ENCODE measurements at regions not wholly inside any gene's neighbourhood (a gene's known extent, or its start where the extent isn't known, plus 50 kb on each side); places are given as distances from the start of the nearest gene placed in this dataset.

DNA sequence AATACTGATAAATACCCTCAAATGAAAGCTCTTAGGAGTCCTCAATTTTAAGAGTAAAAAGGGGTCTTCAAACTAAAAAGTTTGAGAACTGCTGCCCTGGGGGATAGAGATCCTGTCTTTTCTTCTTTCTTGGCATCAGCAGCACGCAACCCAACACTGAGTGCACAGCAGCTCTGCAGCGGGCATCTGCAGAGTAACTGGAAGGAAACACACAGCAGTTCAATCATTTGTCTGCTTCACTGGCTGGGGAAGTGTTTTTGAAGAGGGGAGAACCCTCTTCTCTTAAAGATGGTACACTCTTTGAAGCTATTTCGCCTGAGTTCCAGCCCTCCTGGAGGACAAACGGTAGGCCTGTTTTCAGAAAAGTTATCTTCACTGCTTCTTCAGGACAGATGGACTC is 193.6 kb downstream of the FGFR2 start:
- TF ChIP-seq CTCF (IDR thresholded peaks at IDR 0.05) = no peak

DNA sequence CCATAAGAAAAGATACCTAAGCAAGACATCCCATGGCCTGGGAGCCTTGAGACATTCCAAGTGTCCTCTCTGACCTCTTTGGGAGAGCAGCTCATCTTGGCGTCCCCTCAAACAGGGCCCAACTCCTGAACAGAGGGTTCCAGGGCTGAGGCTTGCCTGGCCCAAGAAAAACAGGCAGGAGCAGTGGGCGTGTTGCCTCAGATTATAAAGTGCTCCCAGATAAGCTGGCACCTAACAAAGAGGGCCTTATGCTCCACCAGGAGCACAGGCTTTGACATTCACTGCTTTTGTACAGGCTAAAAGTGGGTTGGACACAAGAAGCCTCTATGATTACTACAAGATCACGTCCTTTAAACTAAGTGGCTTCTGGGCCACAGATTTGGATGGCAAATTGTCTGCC is 193.1 kb downstream of the FGFR2 start:
- no peaks in the 10 kb centered on the region for H3K36me3 ChIP-seq
- ATAC-seq (peak; percentile 46 to 80 (median 72)), DNase-seq (peak in 1 of 6 donors; percentile 21), FAIRE-seq (no peak)
- H3K27me3 ChIP-seq = no peaks in the 10 kb centered on the region
- intact Hi-C loops (cut with DNase I) = no loop called here
- no peaks in the 10 kb centered on the region for H3K4me1 ChIP-seq
- WGBS, 2 donors = 30 to 38% methylated on average over 3 of the region's 3 CpGs
- H3K9me3 ChIP-seq = no peaks in the 10 kb centered on the region
- peak overlapping the region in 3 of 4 donors; percentile 30 to 71 (median 65) for H3K27ac ChIP-seq
- no peak for TF ChIP-seq CTCF (IDR thresholded peaks at IDR 0.05)
- H3K4me3 ChIP-seq = no peak overlapping the region

More for the DNA sequence above, 193.6 kb downstream of the FGFR2 start:
- no peak for DNase-seq
- 80 to 87% methylated on average over 4 of the region's 4 CpGs for WGBS, 2 donors
- no peaks in the 10 kb centered on the region for H3K36me3 ChIP-seq
- no peaks in the 10 kb centered on the region for H3K4me1 ChIP-seq
- no peaks in the 10 kb centered on the region for H3K9me3 ChIP-seq
- no peak for ATAC-seq
- no peaks in the 10 kb centered on the region for H3K27me3 ChIP-seq
- H3K4me3 ChIP-seq = no peak overlapping the region
- peak overlapping the region in 3 of 4 donors; percentile 30 to 71 (median 65) for H3K27ac ChIP-seq
- intact Hi-C loops (cut with DNase I) = no loop called here
- no peak for FAIRE-seq

DNA sequence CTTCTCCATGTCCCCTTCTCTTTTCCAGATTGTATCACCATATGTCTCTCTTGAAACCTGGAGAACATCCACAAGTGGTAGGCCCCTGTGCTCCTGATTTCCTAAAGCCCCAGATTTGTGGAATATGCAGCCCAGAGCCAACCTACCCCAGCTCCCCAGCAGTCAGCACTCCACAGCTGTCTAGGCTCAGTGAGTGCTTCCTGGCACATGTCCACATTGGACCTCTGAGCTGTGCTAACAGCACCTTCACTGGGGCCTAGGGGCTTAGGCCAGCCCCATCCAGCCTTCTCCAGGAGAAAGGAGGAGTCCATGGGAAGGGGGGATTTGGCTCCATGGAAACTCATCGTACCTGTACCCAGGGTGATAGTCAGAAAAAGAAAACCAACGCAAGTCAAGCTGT is 192.7 kb downstream of the FGFR2 start:
- no peak for ATAC-seq
- no peak for FAIRE-seq
- Histone ChIP-seq H3K4me3 (no peak overlapping the region), H3K9me3 (no peaks in the 10 kb centered on the region), H3K36me3 (no peaks in the 10 kb centered on the region), H3K4me1 (no peaks in the 10 kb centered on the region), H3K27me3 (no peaks in the 10 kb centered on the region), H3K27ac (peak overlapping the region in 3 of 4 donors; percentile 30 to 71 (median 65))
- WGBS, 2 donors = 82 to 86% methylated on average over 2 of the region's 2 CpGs
- no peak for TF ChIP-seq CTCF (IDR thresholded peaks at IDR 0.05)
- intact Hi-C loops (cut with DNase I) = no loop called here
- DNase-seq = no peak

DNA sequence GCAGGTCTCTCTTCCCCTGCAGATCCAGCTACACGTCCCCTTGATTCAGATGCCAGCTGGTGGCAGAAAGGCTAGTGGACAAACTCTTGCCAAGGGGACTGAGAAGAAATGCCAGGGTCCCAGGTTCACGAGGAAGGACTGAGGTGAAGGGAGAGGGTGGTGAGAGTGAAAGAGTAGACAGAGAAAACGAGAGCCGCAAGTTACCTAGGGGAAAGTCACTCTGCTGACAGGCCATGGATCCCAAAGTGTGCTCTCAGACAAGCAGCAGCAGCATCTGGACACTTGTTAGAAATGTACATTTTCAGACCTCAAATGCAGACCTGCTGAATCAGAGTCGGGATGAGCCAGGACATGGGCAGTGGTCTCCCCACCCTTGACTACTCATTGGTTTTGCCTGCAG is 192.3 kb downstream of the FGFR2 start:
- no peak for ATAC-seq
- no peak for DNase-seq
- no peak for TF ChIP-seq CTCF (IDR thresholded peaks at IDR 0.05)
- no peaks in the 10 kb centered on the region for H3K4me1 ChIP-seq
- H3K27me3 ChIP-seq = no peaks in the 10 kb centered on the region
- H3K4me3 ChIP-seq = no peak overlapping the region
- 78 to 81% methylated on average over 5 of the region's 5 CpGs for WGBS, 2 donors
- H3K9me3 ChIP-seq = no peaks in the 10 kb centered on the region
- no peak for FAIRE-seq
- peak overlapping the region; percentile 30 to 71 (median 48) for H3K27ac ChIP-seq
- intact Hi-C loops (cut with DNase I) = no loop called here
- no peaks in the 10 kb centered on the region for H3K36me3 ChIP-seq

DNA sequence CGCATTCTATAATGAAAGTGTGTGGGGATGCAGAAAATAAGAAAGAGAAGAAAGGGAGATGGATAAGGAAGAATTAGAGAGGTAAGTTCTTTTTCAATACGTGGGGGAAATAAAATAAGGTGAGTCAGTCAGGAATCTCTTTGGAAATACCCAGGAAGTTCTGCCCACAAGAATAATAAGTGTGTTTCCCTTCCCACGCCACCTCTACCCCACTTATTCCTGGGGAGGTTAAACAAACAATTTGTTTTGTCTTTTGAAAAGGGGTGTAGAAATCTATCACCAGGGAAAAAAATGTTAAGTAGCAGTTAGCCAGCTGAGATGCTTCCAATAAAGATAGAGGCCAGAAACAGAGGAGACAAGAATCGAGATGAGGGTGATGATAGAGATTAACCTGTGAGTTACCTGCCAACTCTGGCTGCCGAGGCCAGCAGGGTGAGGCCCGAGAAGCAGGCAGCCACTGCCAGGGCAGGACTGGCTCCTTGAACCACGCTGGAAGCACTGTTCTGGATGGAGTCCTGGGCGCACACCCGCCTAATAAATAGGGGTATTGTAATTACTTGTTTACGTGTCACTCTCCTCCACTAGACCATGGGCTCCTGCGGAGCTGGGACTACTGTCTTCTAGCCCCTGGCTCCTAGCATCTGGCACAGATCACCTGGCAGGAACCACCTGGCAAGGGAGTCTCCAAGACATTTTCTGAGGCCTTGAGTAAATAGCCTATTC is 191.3 kb downstream of the FGFR2 start:
- ATAC-seq (peak; percentile 46 to 82 (median 77)), DNase-seq (peak in 1 of 6 donors; percentile 25), FAIRE-seq (no peak)
- H3K36me3 ChIP-seq = no peaks in the 10 kb centered on the region
- no peaks in the 10 kb centered on the region for H3K27me3 ChIP-seq
- intact Hi-C loops (cut with DNase I) = no loop called here
- H3K4me3 ChIP-seq = no peak overlapping the region
- H3K27ac ChIP-seq = peak overlapping the region; percentile 30 to 71 (median 48)
- H3K4me1 ChIP-seq = no peaks in the 10 kb centered on the region
- TF ChIP-seq CTCF (IDR thresholded peaks at IDR 0.05) = no peak
- no peaks in the 10 kb centered on the region for H3K9me3 ChIP-seq
- WGBS, 2 donors = 50 to 51% methylated on average over 11 of the region's 11 CpGs
